Epithelial cell of prostate (primary cell): ENCODE measurements at regions not wholly inside any gene's neighbourhood (a gene's known extent, or its start where the extent isn't known, plus 50 kb on each side); places are given as distances from the start of the nearest gene placed in this dataset.

Source experiments
- DNase-seq: peaks from one replicate; pipeline ENCODE4 v3.0.0-alpha.2; 2011; ENCODE audit warnings: low read depth, low spot score
- H3K27ac ChIP-seq: fragments of 450-650 bp; 2 replicates; pipeline ENCODE4 v1.5.1; 2017; ENCODE audit warnings: mild to moderate bottlenecking

GRCh38 chr20:58072695-58073671 lies 155.5 kb downstream of the ANKRD60 start:
- DNase-seq = no peak
- no peak overlapping the region for H3K27ac ChIP-seq

GRCh38 chr20:58071991-58072390 lies 156.5 kb downstream of the ANKRD60 start:
- DNase-seq = no peak

GRCh38 chr20:58071298-58071697 lies 157.2 kb downstream of the ANKRD60 start:
- no peak for DNase-seq
- H3K27ac ChIP-seq = no peak overlapping the region

More at GRCh38 chr20:58071991-58072390, 156.5 kb downstream of the ANKRD60 start:
- H3K27ac ChIP-seq = no peak overlapping the region

- H3K27ac ChIP-seq = no peak overlapping the region
- DNase-seq = no peak
Observed at GRCh38 chr20:58070664-58071196, 157.7 kb downstream of the ANKRD60 start.

- no peak for DNase-seq
Observed at GRCh38 chr20:58069796-58070663, 158.4 kb downstream of the ANKRD60 start.

GRCh38 chr20:58069207-58069606 lies 159.2 kb downstream of the ANKRD60 start:
- H3K27ac ChIP-seq = no peak overlapping the region
- DNase-seq = no peak

More at GRCh38 chr20:58069796-58070663, 158.4 kb downstream of the ANKRD60 start:
- no peak overlapping the region for H3K27ac ChIP-seq

- peak; percentile 68 for DNase-seq
- H3K27ac ChIP-seq = peak overlapping the region; percentile 29
Observed at GRCh38 chr20:58065508-58066361, 162.7 kb downstream of the ANKRD60 start.

GRCh38 chr20:58064411-58065010 lies 163.9 kb downstream of the ANKRD60 start:
- DNase-seq = no peak
- no peak overlapping the region for H3K27ac ChIP-seq

GRCh38 chr20:58059260-58059544 lies 169.3 kb downstream of the ANKRD60 start:
- DNase-seq = no peak
- H3K27ac ChIP-seq = no peak overlapping the region

- no peak for DNase-seq
- no peak overlapping the region for H3K27ac ChIP-seq
Observed at GRCh38 chr20:58058421-58059259, 169.8 kb downstream of the ANKRD60 start.

GRCh38 chr20:58056921-58057686 lies 171.3 kb downstream of the ANKRD60 start:
- H3K27ac ChIP-seq = no peak overlapping the region
- no peak for DNase-seq

GRCh38 chr20:58056021-58056591 lies 172.3 kb downstream of the ANKRD60 start:
- no peak for DNase-seq
- no peak overlapping the region for H3K27ac ChIP-seq

GRCh38 chr20:58054780-58055373 lies 173.6 kb downstream of the ANKRD60 start:
- H3K27ac ChIP-seq = no peak overlapping the region

GRCh38 chr20:58054082-58054779 lies 174.2 kb downstream of the ANKRD60 start:
- DNase-seq = no peak
- H3K27ac ChIP-seq = no peak overlapping the region

More at GRCh38 chr20:58054780-58055373, 173.6 kb downstream of the ANKRD60 start:
- no peak for DNase-seq

GRCh38 chr20:58053391-58054055 lies 174.9 kb downstream of the ANKRD60 start:
- DNase-seq = no peak

GRCh38 chr20:58051367-58051766 lies 177.1 kb downstream of the ANKRD60 start:
- no peak overlapping the region for H3K27ac ChIP-seq
- no peak for DNase-seq

More at GRCh38 chr20:58053391-58054055, 174.9 kb downstream of the ANKRD60 start:
- H3K27ac ChIP-seq = no peak overlapping the region
